ENCODE measurements at regions not wholly inside any gene's neighbourhood (a gene's known extent, or its start where the extent isn't known, plus 50 kb on each side); places are given as distances from the start of the nearest gene placed in this dataset.

GRCh38 chr10:117761695-117762094 is 219.1 kb downstream of the EMX2 start:
- TF ChIP-seq POLR2A (IDR thresholded peaks at IDR 0.05) (no peak), CTCF (IDR thresholded peaks at IDR 0.05) (no peak)

All from lower leg skin (tissue), 3 donors.